Astrocyte of the spinal cord (primary cell): ENCODE measurements at regions not wholly inside any gene's neighbourhood (a gene's known extent, or its start where the extent isn't known, plus 50 kb on each side); places are given as distances from the start of the nearest gene placed in this dataset.

Experiments
- DNase-seq: peaks from one replicate; pipeline ENCODE4 v3.0.0; 2011; ENCODE audit warnings: low read depth, low spot score
- H3K4me3 ChIP-seq: 2 replicates; pipeline ENCODE4 v1.5.1; 2011; ENCODE audit warnings: low read depth, mild to moderate bottlenecking, low read length, moderate library complexity
- CTCF ChIP-seq: IDR thresholded peaks from 2 replicates; pipeline ENCODE4 v1.5.1; 2012; ENCODE audit warnings: low read depth, mild to moderate bottlenecking, low read length, inconsistent platforms
- in situ Hi-C: cut with HindIII; loops from 2 replicates; pipeline ENCODE4 v1.10.0; 2017; ENCODE audit warnings: low sequenced_read_pairs

- no peak for DNase-seq
- in situ Hi-C loops: no loop called here
- no peak for TF ChIP-seq CTCF
- no peak overlapping the region for H3K4me3 ChIP-seq
These were observed 59.4 kb upstream of the SVIL start for GRCh38 chr10:29694121-29694520.

DNA sequence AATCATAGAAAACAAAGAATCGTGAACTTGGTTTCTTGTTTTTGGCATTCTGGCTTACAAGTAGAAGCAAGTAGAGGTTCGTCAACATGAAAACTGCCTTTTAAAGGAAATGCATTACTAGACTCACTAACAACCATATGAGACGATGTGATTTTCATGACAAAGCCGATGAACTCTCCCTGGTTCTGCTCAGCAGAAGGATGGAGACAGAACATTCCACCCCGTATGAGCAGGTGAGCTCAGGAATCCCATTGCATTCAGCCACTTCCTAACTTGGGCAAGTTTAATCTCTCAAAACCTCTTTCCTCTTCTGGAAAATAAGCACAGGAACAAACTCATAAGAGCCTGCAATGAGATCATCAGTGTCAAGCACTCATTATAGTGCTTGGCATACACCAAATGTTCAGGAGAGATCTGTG is 57.4 kb upstream of the SVIL start:
- in situ Hi-C loops: no loop called here
- DNase-seq: peak; percentile 48
- H3K4me3 ChIP-seq: no peak overlapping the region
- no peak for TF ChIP-seq CTCF

DNA sequence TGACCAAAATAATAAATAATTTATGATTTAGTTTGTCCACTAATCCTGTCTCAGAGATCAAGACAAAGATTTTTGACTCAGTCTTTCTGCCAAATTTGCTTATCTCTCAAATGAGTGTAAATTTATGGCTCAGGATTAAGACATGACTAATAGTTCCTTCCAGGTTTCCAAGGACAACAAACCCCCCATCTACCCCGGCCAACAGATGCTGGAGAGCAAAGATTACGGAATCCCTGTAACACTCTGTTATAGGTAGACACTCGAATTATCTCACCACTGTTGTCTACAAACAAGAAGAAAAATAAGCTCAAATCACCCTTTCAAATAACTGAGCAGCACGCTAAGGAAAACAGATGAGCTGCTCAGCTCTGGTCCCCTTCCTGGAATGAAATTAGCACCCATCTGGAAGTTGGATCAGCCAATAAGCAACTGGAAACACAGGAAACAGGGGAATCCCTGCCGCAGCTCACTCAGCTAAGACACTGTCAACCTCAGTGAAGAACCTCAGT is 56.8 kb upstream of the SVIL start:
- in situ Hi-C loops: no loop called here
- TF ChIP-seq CTCF: no peak
- DNase-seq: peak; percentile 65
- no peak overlapping the region for H3K4me3 ChIP-seq

DNA sequence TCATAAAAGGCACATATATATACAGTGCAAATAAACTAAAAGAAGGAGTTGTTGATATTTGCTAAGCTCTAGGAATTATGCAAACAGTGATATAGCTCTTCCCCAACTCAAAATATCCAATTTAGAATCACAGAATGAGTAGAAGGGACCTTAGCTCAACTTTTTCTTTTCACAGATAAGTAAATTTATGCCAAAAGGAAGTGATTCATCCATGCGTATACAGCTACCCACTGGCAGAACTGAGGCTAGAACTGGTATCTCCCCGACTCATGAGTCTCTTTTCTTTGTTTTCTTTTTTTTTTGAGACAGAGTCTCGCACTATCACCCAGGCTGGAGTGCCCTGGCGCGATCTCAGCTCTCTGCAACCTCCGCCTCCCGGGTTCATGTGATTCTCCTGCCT is 54.2 kb upstream of the SVIL start:
- in situ Hi-C loops: no loop called here
- peak; percentile 81 for DNase-seq
- no peak overlapping the region for H3K4me3 ChIP-seq
- no peak for TF ChIP-seq CTCF

GRCh38 chr10:29688230-29688661 is 53.5 kb upstream of the SVIL start:
- no peak overlapping the region for H3K4me3 ChIP-seq
- TF ChIP-seq CTCF: no peak
- peak; percentile 41 for DNase-seq
- in situ Hi-C loops: no loop called here

GRCh38 chr10:29687421-29688164 is 52.8 kb upstream of the SVIL start:
- DNase-seq: peak; percentile 26
- in situ Hi-C loops: no loop called here

More at GRCh38 chr10:29687421-29688164, 52.8 kb upstream of the SVIL start:
- no peak overlapping the region for H3K4me3 ChIP-seq
- TF ChIP-seq CTCF: no peak
